Liver (tissue), 8 donors: ENCODE measurements at regions not wholly inside any gene's neighbourhood (a gene's known extent, or its start where the extent isn't known, plus 50 kb on each side); places are given as distances from the start of the nearest gene placed in this dataset.

ENCODE experiments used
- DNase-seq: peaks from one replicate; pipeline ENCODE4 v3.0.0-alpha.2; 2017; ENCODE audit warnings: low spot score
- H3K27ac ChIP-seq, 2 donors: one replicate each; pipeline ENCODE4 v1.7.0; 2013; ENCODE audit warnings: inconsistent platforms in 2 of 2, low read length in 2 of 2, control low read depth in 1 of 2, low read depth in 1 of 2, mild to moderate bottlenecking in 1 of 2
- H3K27me3 ChIP-seq, 4 donors: one replicate each; pipeline versions ENCODE4 v1.6.1 to v1.7.0; 2013; ENCODE audit warnings: low read length in 3 of 4, inconsistent platforms in 1 of 4, mild to moderate bottlenecking in 1 of 4, moderate library complexity in 1 of 4; ENCODE audit not compliant: control insufficient read depth in 4 of 4, insufficient read depth in 4 of 4
- H3K36me3 ChIP-seq, 4 donors: one replicate each; pipeline versions ENCODE4 v1.6.1 to v1.7.0; 2013; ENCODE audit warnings: low read length in 3 of 4, mild to moderate bottlenecking in 3 of 4, low read depth in 1 of 4, moderate library complexity in 1 of 4; ENCODE audit not compliant: control insufficient read depth in 4 of 4, insufficient read depth in 3 of 4
- H3K4me1 ChIP-seq, 4 donors: one replicate each; pipeline versions ENCODE4 v1.6.1 to v1.7.0; 2013; ENCODE audit warnings: low read length in 3 of 4, mild to moderate bottlenecking in 3 of 4, moderate library complexity in 1 of 4; ENCODE audit not compliant: control insufficient read depth in 4 of 4, insufficient read depth in 4 of 4
- H3K4me3 ChIP-seq, 3 donors: one replicate each; pipeline versions ENCODE4 v1.6.1 to v1.7.0; 2013; ENCODE audit warnings: low read length in 3 of 3, control low read depth in 1 of 3, low read depth in 1 of 3, mild to moderate bottlenecking in 1 of 3
- H3K9ac ChIP-seq, 2 donors: one replicate each; pipeline ENCODE4 v1.7.0; 2013; ENCODE audit warnings: low read length in 2 of 2, mild to moderate bottlenecking in 2 of 2, moderate library complexity in 2 of 2, control low read depth in 1 of 2, low read depth in 1 of 2
- H3K9me3 ChIP-seq, 4 donors: one replicate each; pipeline versions ENCODE4 v1.6.1 to v1.7.0; 2013; ENCODE audit warnings: low read length in 3 of 4; ENCODE audit not compliant: control insufficient read depth in 4 of 4
- ATF3 ChIP-seq: IDR thresholded peaks from 2 replicates; pipeline ENCODE4 v1.6.1; 2016; ENCODE audit warnings: antibody characterized with exemption
- EGR1 ChIP-seq, 2 donors: IDR thresholded peaks; 2 replicates each; pipeline ENCODE4 v1.6.1; 2016 to 2018; ENCODE audit warnings: antibody characterized with exemption in 2 of 2, low read depth in 2 of 2
- FOXA1 ChIP-seq: IDR thresholded peaks from 2 replicates; pipeline ENCODE4 v1.6.1; 2016; ENCODE audit warnings: antibody characterized with exemption
- FOXA2 ChIP-seq: IDR thresholded peaks from 2 replicates; pipeline ENCODE4 v1.6.1; 2016; ENCODE audit warnings: antibody characterized with exemption
- GABPA ChIP-seq, 2 donors: IDR thresholded peaks in 1 of 2; conservative IDR thresholded peaks in 1 of 2; 2 replicates each; pipeline ENCODE4 v1.6.1; 2016; ENCODE audit warnings: antibody characterized with exemption in 2 of 2, mild to moderate bottlenecking in 1 of 2, moderate library complexity in 1 of 2
- HNF4A ChIP-seq, 2 donors: conservative IDR thresholded peaks; 2 replicates each; pipeline ENCODE4 v1.6.1; 2016; ENCODE audit warnings: antibody characterized with exemption in 2 of 2, mild to moderate bottlenecking in 2 of 2
- HNF4G ChIP-seq: IDR thresholded peaks from 2 replicates; pipeline ENCODE4 v1.6.1; 2016; ENCODE audit warnings: antibody characterized with exemption
- JUND ChIP-seq, 2 donors: IDR thresholded peaks; 2 replicates each; pipeline ENCODE4 v1.6.1; 2016; ENCODE audit warnings: antibody characterized with exemption in 2 of 2
- MAX ChIP-seq: IDR thresholded peaks from 2 replicates; pipeline ENCODE4 v1.6.1; 2016; ENCODE audit warnings: antibody characterized with exemption
- NR2F2 ChIP-seq: IDR thresholded peaks from 2 replicates; pipeline ENCODE4 v1.6.1; 2016; ENCODE audit warnings: antibody characterized with exemption
- RAD21 ChIP-seq, 2 donors: IDR thresholded peaks; 2 replicates each; pipeline ENCODE4 v1.6.1; 2016; ENCODE audit warnings: antibody characterized with exemption in 2 of 2, mild to moderate bottlenecking in 2 of 2
- REST ChIP-seq: IDR thresholded peaks from 2 replicates; pipeline ENCODE4 v1.6.1; 2016; ENCODE audit warnings: antibody characterized with exemption, mild to moderate bottlenecking
- RXRA ChIP-seq, 2 donors: IDR thresholded peaks; 2 replicates each; pipeline ENCODE4 v1.6.1; 2017 to 2018; ENCODE audit warnings: antibody characterized with exemption in 2 of 2, mild to moderate bottlenecking in 1 of 2
- SP1 ChIP-seq: IDR thresholded peaks from 2 replicates; pipeline ENCODE4 v1.6.1; 2018; ENCODE audit warnings: antibody characterized with exemption, mild to moderate bottlenecking
- TAF1 ChIP-seq: conservative IDR thresholded peaks from 2 replicates; pipeline ENCODE4 v1.6.1; 2016; ENCODE audit warnings: antibody characterized with exemption, mild to moderate bottlenecking
- YY1 ChIP-seq: IDR thresholded peaks from 2 replicates; pipeline ENCODE4 v1.6.1; 2016; ENCODE audit warnings: antibody characterized with exemption, mild to moderate bottlenecking
- ZBTB33 ChIP-seq: IDR thresholded peaks from 2 replicates; pipeline ENCODE4 v1.6.1; 2016; ENCODE audit warnings: antibody characterized with exemption
- WGBS: extraction: QIAGEN DNeasy Blood & Tissue Kit; methylation state at CpG from one replicate; pipeline ENCODE4 v1.1.7; 2013; 5-methylcytosine and 5-hydroxymethylcytosine counted together
- TF ChIP-seq, protein P1 (sequence below): fragments of 150-350 bp; IDR thresholded peaks from 2 replicates; pipeline ENCODE4 v1.5.1; 2017; ENCODE audit warnings: improper control_type of control experiment, low read depth, low read length; ENCODE audit not compliant: missing input control
- donor health status: healthy.
- donor health status: healthy.
- donor health status: healthy.
- donor health status: healthy.
- donor health status: healthy.

GRCh38 chr19:28523619-28524018, 689.3 kb downstream of the UQCRFS1 start (continued):
- TF ChIP-seq REST (no peak), NR2F2 (no peak), JUND (IDR thresholded peaks at IDR 0.05) (no peak), RXRA (IDR thresholded peaks at IDR 0.05) (no peak)

GRCh38 chr19:28522545-28522922, 690.4 kb downstream of the UQCRFS1 start:
- H3K4me1 ChIP-seq: peaks cover 3 to 16% (median 13%) of the 10 kb centered on the region in 4 donors
- H3K9me3 ChIP-seq: no peaks in the 10 kb centered on the region
- no peaks in the 10 kb centered on the region for H3K27me3 ChIP-seq
- H3K4me3 ChIP-seq: no peak overlapping the region
- H3K9ac ChIP-seq: no peak overlapping the region
- no peak for DNase-seq
- H3K36me3 ChIP-seq: no peaks in the 10 kb centered on the region
- TF ChIP-seq HNF4G: no peak
- no peak for TF ChIP-seq HNF4A (conservative IDR thresholded peaks at IDR 0.05)
- TF ChIP-seq FOXA1: no peak
- TF ChIP-seq SP1: no peak
- TF ChIP-seq YY1: no peak
- TF ChIP-seq TAF1: no peak
- TF ChIP-seq FOXA2: no peak
- TF ChIP-seq RAD21 (IDR thresholded peaks at IDR 0.05): no peak
- TF ChIP-seq, protein P1, sequence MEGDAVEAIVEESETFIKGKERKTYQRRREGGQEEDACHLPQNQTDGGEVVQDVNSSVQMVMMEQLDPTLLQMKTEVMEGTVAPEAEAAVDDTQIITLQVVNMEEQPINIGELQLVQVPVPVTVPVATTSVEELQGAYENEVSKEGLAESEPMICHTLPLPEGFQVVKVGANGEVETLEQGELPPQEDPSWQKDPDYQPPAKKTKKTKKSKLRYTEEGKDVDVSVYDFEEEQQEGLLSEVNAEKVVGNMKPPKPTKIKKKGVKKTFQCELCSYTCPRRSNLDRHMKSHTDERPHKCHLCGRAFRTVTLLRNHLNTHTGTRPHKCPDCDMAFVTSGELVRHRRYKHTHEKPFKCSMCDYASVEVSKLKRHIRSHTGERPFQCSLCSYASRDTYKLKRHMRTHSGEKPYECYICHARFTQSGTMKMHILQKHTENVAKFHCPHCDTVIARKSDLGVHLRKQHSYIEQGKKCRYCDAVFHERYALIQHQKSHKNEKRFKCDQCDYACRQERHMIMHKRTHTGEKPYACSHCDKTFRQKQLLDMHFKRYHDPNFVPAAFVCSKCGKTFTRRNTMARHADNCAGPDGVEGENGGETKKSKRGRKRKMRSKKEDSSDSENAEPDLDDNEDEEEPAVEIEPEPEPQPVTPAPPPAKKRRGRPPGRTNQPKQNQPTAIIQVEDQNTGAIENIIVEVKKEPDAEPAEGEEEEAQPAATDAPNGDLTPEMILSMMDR: no peak
- TF ChIP-seq ZBTB33: no peak
- no peak for TF ChIP-seq ATF3
- no peak for TF ChIP-seq JUND (IDR thresholded peaks at IDR 0.05)
- TF ChIP-seq GABPA (IDR thresholded peaks at IDR 0.05 in 1 of 2, conservative IDR thresholded peaks at IDR 0.05 in 1 of 2): no peak
- no peak for TF ChIP-seq EGR1 (IDR thresholded peaks at IDR 0.05; ENCODE audit: low read depth in 2 of 2)
- no peak for TF ChIP-seq RXRA (IDR thresholded peaks at IDR 0.05)
- no peak for TF ChIP-seq MAX
- no peak for TF ChIP-seq REST
- no peak for TF ChIP-seq NR2F2
- no peak overlapping the region for H3K27ac ChIP-seq
- WGBS: 93% methylated on average over 8 of the region's 8 CpGs
